HUES64 (cell line): ENCODE measurements at regions not wholly inside any gene's neighbourhood (a gene's known extent, or its start where the extent isn't known, plus 50 kb on each side); places are given as distances from the start of the nearest gene placed in this dataset.

Source experiments
- H3K27ac ChIP-seq: 2 replicates; pipeline ENCODE4 v1.7.0; 2013; ENCODE audit warnings: low read depth, low read length, inconsistent platforms
- H3K27me3 ChIP-seq: 2 replicates; pipeline ENCODE4 v1.6.1; 2013; ENCODE audit warnings: mild to moderate bottlenecking, low read length; ENCODE audit not compliant: insufficient read depth
- H3K36me3 ChIP-seq: 2 replicates; pipeline ENCODE4 v1.6.1; 2013; ENCODE audit warnings: mild to moderate bottlenecking, low read length; ENCODE audit not compliant: insufficient read depth
- H3K4me1 ChIP-seq: 2 replicates; pipeline ENCODE4 v1.6.1; 2013; ENCODE audit warnings: mild to moderate bottlenecking, low read length, moderate library complexity; ENCODE audit not compliant: insufficient read depth
- H3K4me3 ChIP-seq: 2 replicates; pipeline ENCODE4 v1.5.1; 2013; ENCODE audit warnings: mild to moderate bottlenecking, low read length, moderate library complexity
- H3K9ac ChIP-seq: 2 replicates; pipeline ENCODE4 v1.6.1; 2013; ENCODE audit warnings: mild to moderate bottlenecking, low read depth, low read length
- H3K9me3 ChIP-seq: 2 replicates; pipeline ENCODE4 v1.6.1; 2013; ENCODE audit warnings: low read depth, low read length; ENCODE audit not compliant: insufficient read depth
- WGBS: fragments of 150-250, 120-280 bp; methylation state at CpG from one replicate; pipeline ENCODE4 v1.1.7; 2013; ENCODE audit warnings: missing lambda C conversion rate; 5-methylcytosine and 5-hydroxymethylcytosine counted together

GRCh38 chr12:60269611-60270269, 673.9 kb downstream of the SLC16A7 start:
- 96% methylated on average over 66 of the region's 66 CpGs for WGBS
- Histone ChIP-seq H3K4me3 (no peak overlapping the region), H3K9me3 (no peaks in the 10 kb centered on the region), H3K36me3 (no peaks in the 10 kb centered on the region), H3K4me1 (no peaks in the 10 kb centered on the region), H3K27me3 (no peaks in the 10 kb centered on the region), H3K27ac (no peak overlapping the region), H3K9ac (no peak overlapping the region)

GRCh38 chr12:60271816-60272215, 676.0 kb downstream of the SLC16A7 start:
- 80% methylated on average over 9 of the region's 9 CpGs for WGBS
- Histone ChIP-seq H3K27ac (no peak overlapping the region), H3K36me3 (no peaks in the 10 kb centered on the region), H3K27me3 (no peaks in the 10 kb centered on the region), H3K9ac (no peak overlapping the region), H3K9me3 (no peaks in the 10 kb centered on the region), H3K4me3 (no peak overlapping the region), H3K4me1 (no peaks in the 10 kb centered on the region)

GRCh38 chr12:60278209-60278608, 682.4 kb downstream of the SLC16A7 start:
- Histone ChIP-seq H3K27ac (no peak overlapping the region), H3K4me3 (no peak overlapping the region), H3K9me3 (peaks cover 8% of the 10 kb centered on the region; the same call in 1 of the 2 replicates), H3K9ac (no peak overlapping the region), H3K4me1 (no peaks in the 10 kb centered on the region), H3K36me3 (no peaks in the 10 kb centered on the region), H3K27me3 (no peaks in the 10 kb centered on the region)
- WGBS, result 79% methylated on average over 2 of the region's 2 CpGs

GRCh38 chr12:60279221-60279620, 683.4 kb downstream of the SLC16A7 start:
- 91% methylated on average over 1 of the region's 1 CpG for WGBS
- Histone ChIP-seq H3K27me3 (no peaks in the 10 kb centered on the region), H3K36me3 (no peaks in the 10 kb centered on the region), H3K4me1 (no peaks in the 10 kb centered on the region), H3K4me3 (no peak overlapping the region), H3K9ac (no peak overlapping the region), H3K9me3 (peaks cover 11% of the 10 kb centered on the region; the same call in 1 of the 2 replicates), H3K27ac (no peak overlapping the region)

GRCh38 chr12:60281522-60281921, 685.7 kb downstream of the SLC16A7 start:
- WGBS, result 94% methylated on average over 8 of the region's 8 CpGs
- H3K27ac ChIP-seq, result no peak overlapping the region
- H3K9ac ChIP-seq, result no peak overlapping the region
- no peak overlapping the region for H3K4me3 ChIP-seq
- H3K9me3 ChIP-seq, result peaks cover 13% of the 10 kb centered on the region; the same call in 1 of the 2 replicates
- H3K27me3 ChIP-seq, result no peaks in the 10 kb centered on the region
- no peaks in the 10 kb centered on the region for H3K36me3 ChIP-seq
- no peaks in the 10 kb centered on the region for H3K4me1 ChIP-seq

GRCh38 chr12:60290532-60290931, 694.7 kb downstream of the SLC16A7 start:
- no peaks in the 10 kb centered on the region for H3K27me3 ChIP-seq
- no peaks in the 10 kb centered on the region for H3K4me1 ChIP-seq
- H3K9me3 ChIP-seq, result peaks cover 58% of the 10 kb centered on the region
- H3K9ac ChIP-seq, result no peak overlapping the region
- no peak overlapping the region for H3K4me3 ChIP-seq
- no peaks in the 10 kb centered on the region for H3K36me3 ChIP-seq
- 70% methylated on average over 1 of the region's 1 CpG for WGBS
- no peak overlapping the region for H3K27ac ChIP-seq

- Histone ChIP-seq H3K36me3 (no peaks in the 10 kb centered on the region), H3K4me1 (no peaks in the 10 kb centered on the region), H3K27me3 (no peaks in the 10 kb centered on the region), H3K27ac (no peak overlapping the region), H3K9me3 (0 out of 2 replicates have a peak, but pooled peaks cover 6% of the 10 kb centered on the region), H3K4me3 (no peak overlapping the region), H3K9ac (no peak overlapping the region)
- WGBS, result no CpG with 5 or more reads among the region's 1 CpG
Observed at GRCh38 chr12:60308366-60308991, 712.6 kb downstream of the SLC16A7 start.

- no peaks in the 10 kb centered on the region for H3K4me1 ChIP-seq
- peaks cover 6% of the 10 kb centered on the region; the same call in 1 of the 2 replicates for H3K9me3 ChIP-seq
- no peaks in the 10 kb centered on the region for H3K36me3 ChIP-seq
- no peaks in the 10 kb centered on the region for H3K27me3 ChIP-seq
- no peak overlapping the region for H3K4me3 ChIP-seq
- H3K27ac ChIP-seq, result no peak overlapping the region
- H3K9ac ChIP-seq, result no peak overlapping the region
- 95% methylated on average over 2 of the region's 2 CpGs for WGBS
Observed at GRCh38 chr12:60311940-60312339, 716.1 kb downstream of the SLC16A7 start.

GRCh38 chr12:60317361-60317760, 721.5 kb downstream of the SLC16A7 start:
- no peaks in the 10 kb centered on the region for H3K27me3 ChIP-seq
- 73% methylated on average over 1 of the region's 1 CpG for WGBS
- H3K4me1 ChIP-seq, result no peaks in the 10 kb centered on the region
- H3K27ac ChIP-seq, result no peak overlapping the region
- no peaks in the 10 kb centered on the region for H3K36me3 ChIP-seq
- H3K9ac ChIP-seq, result no peak overlapping the region
- peaks cover 4% of the 10 kb centered on the region; the same call in 1 of the 2 replicates for H3K9me3 ChIP-seq
- H3K4me3 ChIP-seq, result no peak overlapping the region

- no peak overlapping the region for H3K4me3 ChIP-seq
- H3K9ac ChIP-seq, result no peak overlapping the region
- H3K27ac ChIP-seq, result no peak overlapping the region
- no peaks in the 10 kb centered on the region for H3K27me3 ChIP-seq
- WGBS, result 100% methylated on average over 1 of the region's 1 CpG
- no peaks in the 10 kb centered on the region for H3K4me1 ChIP-seq
- no peaks in the 10 kb centered on the region for H3K36me3 ChIP-seq
- H3K9me3 ChIP-seq, result 0 out of 2 replicates have a peak, but pooled peaks cover 4% of the 10 kb centered on the region
Observed at GRCh38 chr12:60324746-60325145, 728.9 kb downstream of the SLC16A7 start.

GRCh38 chr12:60333461-60333860, 737.6 kb downstream of the SLC16A7 start:
- Histone ChIP-seq H3K27ac (no peak overlapping the region), H3K4me3 (no peak overlapping the region), H3K4me1 (no peaks in the 10 kb centered on the region), H3K36me3 (no peaks in the 10 kb centered on the region), H3K9me3 (0 out of 2 replicates have a peak, but pooled peaks cover 2% of the 10 kb centered on the region), H3K9ac (no peak overlapping the region), H3K27me3 (no peaks in the 10 kb centered on the region)
- 72% methylated on average over 6 of the region's 6 CpGs for WGBS
